Caki2 (cell line): ENCODE measurements at regions not wholly inside any gene's neighbourhood (a gene's known extent, or its start where the extent isn't known, plus 50 kb on each side); places are given as distances from the start of the nearest gene placed in this dataset.

ENCODE experiments used
- DNase-seq: peaks from one replicate; pipeline ENCODE4 v3.0.0-alpha.2; 2015; ENCODE audit warnings: low read depth
- in situ Hi-C: cut with HindIII; loops from 2 replicates; pipeline ENCODE4 v1.10.0; 2016; ENCODE audit warnings: low sequenced_read_pairs, low pct_unique_long_range_greater_than_20kb, mixed read lengths

GRCh38 chr10:104505521-104506042 lies 135.5 kb upstream of the SORCS3 start:
- no peak for DNase-seq
- in situ Hi-C loops, result no loop called here

GRCh38 chr10:104509981-104510380 lies 131.1 kb upstream of the SORCS3 start:
- DNase-seq, result no peak
- in situ Hi-C loops, result no loop called here

GRCh38 chr10:104510644-104511043 lies 130.4 kb upstream of the SORCS3 start:
- in situ Hi-C loops, result no loop called here
- no peak for DNase-seq

- no peak for DNase-seq
- in situ Hi-C loops, result no loop called here
Measured at GRCh38 chr10:104512800-104513199, 128.3 kb upstream of the SORCS3 start.

GRCh38 chr10:104515678-104516199 lies 125.4 kb upstream of the SORCS3 start:
- DNase-seq, result no peak
- in situ Hi-C loops, result no loop called here

- DNase-seq, result no peak
- in situ Hi-C loops, result no loop called here
Measured at GRCh38 chr10:104516986-104517385, 124.1 kb upstream of the SORCS3 start.

GRCh38 chr10:104517946-104518345 lies 123.1 kb upstream of the SORCS3 start:
- DNase-seq, result no peak
- in situ Hi-C loops, result no loop called here

- DNase-seq, result no peak
- in situ Hi-C loops, result no loop called here
Measured at GRCh38 chr10:104518891-104519290, 122.2 kb upstream of the SORCS3 start.

- no peak for DNase-seq
- in situ Hi-C loops, result no loop called here
Measured at GRCh38 chr10:104520653-104521052, 120.4 kb upstream of the SORCS3 start.

- in situ Hi-C loops, result no loop called here
- no peak for DNase-seq
Measured at GRCh38 chr10:104521901-104522694, 119.0 kb upstream of the SORCS3 start.

GRCh38 chr10:104526188-104526587 lies 114.9 kb upstream of the SORCS3 start:
- no peak for DNase-seq
- in situ Hi-C loops, result no loop called here

GRCh38 chr10:104527013-104527412 lies 114.1 kb upstream of the SORCS3 start:
- in situ Hi-C loops, result no loop called here

GRCh38 chr10:104540181-104540580 lies 100.9 kb upstream of the SORCS3 start:
- no peak for DNase-seq
- in situ Hi-C loops, result no loop called here

More at GRCh38 chr10:104527013-104527412, 114.1 kb upstream of the SORCS3 start:
- no peak for DNase-seq

GRCh38 chr10:104541820-104542219 lies 99.3 kb upstream of the SORCS3 start:
- no peak for DNase-seq
- in situ Hi-C loops, result no loop called here

GRCh38 chr10:104546336-104546735 lies 94.8 kb upstream of the SORCS3 start:
- in situ Hi-C loops, result no loop called here
- DNase-seq, result no peak

GRCh38 chr10:104546756-104547155 lies 94.3 kb upstream of the SORCS3 start:
- no peak for DNase-seq
- in situ Hi-C loops, result no loop called here

- in situ Hi-C loops, result no loop called here
- DNase-seq, result no peak
Measured at GRCh38 chr10:104548090-104548489, 93.0 kb upstream of the SORCS3 start.

- no peak for DNase-seq
- in situ Hi-C loops, result no loop called here
Measured at GRCh38 chr10:104556831-104557230, 84.3 kb upstream of the SORCS3 start.

GRCh38 chr10:104557966-104558365 lies 83.1 kb upstream of the SORCS3 start:
- no peak for DNase-seq
- in situ Hi-C loops, result no loop called here

GRCh38 chr10:104559935-104560334 lies 81.2 kb upstream of the SORCS3 start:
- no peak for DNase-seq
- in situ Hi-C loops, result no loop called here
